H9 (cell line): ENCODE measurements at regions not wholly inside any gene's neighbourhood (a gene's known extent, or its start where the extent isn't known, plus 50 kb on each side); places are given as distances from the start of the nearest gene placed in this dataset.

Experiments
- DNase-seq: peaks from one replicate; pipeline ENCODE4 v3.0.0-alpha.2; 2017
- H2AFZ ChIP-seq: one replicate; pipeline ENCODE4 v1.6.1; 2013; ENCODE audit warnings: mild to moderate bottlenecking, low read length, control low read depth, moderate library complexity
- H2AK5ac ChIP-seq: 2 replicates; pipeline ENCODE4 v1.6.1; 2013; ENCODE audit warnings: low read length, control low read depth, mixed read lengths; ENCODE audit not compliant: insufficient read length
- H2BK120ac ChIP-seq: one replicate; pipeline ENCODE4 v1.6.1; 2013; ENCODE audit warnings: low read depth, mild to moderate bottlenecking, low read length, control low read depth, inconsistent platforms; ENCODE audit not compliant: poor library complexity, severe bottlenecking
- H2BK12ac ChIP-seq: 2 replicates; pipeline ENCODE4 v1.6.1; 2013; ENCODE audit warnings: low read length, control low read depth, mixed read lengths, low read depth; ENCODE audit not compliant: insufficient read length
- H2BK15ac ChIP-seq: 2 replicates; pipeline ENCODE4 v1.6.1; 2013; ENCODE audit warnings: low read depth, low read length, control low read depth
- H2BK20ac ChIP-seq: one replicate; pipeline ENCODE4 v1.6.1; 2013; ENCODE audit warnings: low read depth, mild to moderate bottlenecking, low read length, control low read depth, inconsistent platforms; ENCODE audit not compliant: poor library complexity, severe bottlenecking
- H2BK5ac ChIP-seq: 2 replicates; pipeline ENCODE4 v1.6.1; 2013; ENCODE audit warnings: low read length, control low read depth, mixed read lengths; ENCODE audit not compliant: insufficient read length
- H3K14ac ChIP-seq: 2 replicates; pipeline ENCODE4 v1.6.1; 2013; ENCODE audit warnings: low read length, control low read depth; ENCODE audit not compliant: insufficient read depth
- H3K18ac ChIP-seq: 2 replicates; pipeline ENCODE4 v1.6.1; 2013; ENCODE audit warnings: low read depth, mild to moderate bottlenecking, mixed read lengths, low read length, control low read depth; ENCODE audit not compliant: insufficient read length
- H3K23ac ChIP-seq: 2 replicates; pipeline ENCODE4 v1.6.1; 2013; ENCODE audit warnings: low read length, control low read depth, mixed read lengths, low read depth; ENCODE audit not compliant: insufficient read length
- H3K23me2 ChIP-seq: 2 replicates; pipeline ENCODE4 v1.6.1; 2013; ENCODE audit warnings: low read depth, mild to moderate bottlenecking, mixed read lengths, low read length, control low read depth; ENCODE audit not compliant: insufficient read length, poor library complexity, severe bottlenecking
- H3K27ac ChIP-seq: 2 replicates; pipeline ENCODE4 v1.5.1; 2013; ENCODE audit warnings: low read length, control low read depth, mixed read lengths, low read depth; ENCODE audit not compliant: insufficient read length
- H3K27me3 ChIP-seq: 2 replicates; pipeline ENCODE4 v1.6.1; 2013; ENCODE audit warnings: low read length, control low read depth, inconsistent platforms; ENCODE audit not compliant: insufficient read depth
- H3K4ac ChIP-seq: 2 replicates; pipeline ENCODE4 v1.6.1; 2013; ENCODE audit warnings: low read depth, mild to moderate bottlenecking, control low read depth, inconsistent platforms, low read length, moderate library complexity
- H3K4me1 ChIP-seq: 2 replicates; pipeline ENCODE4 v1.6.1; 2013; ENCODE audit warnings: low read length, control low read depth, inconsistent platforms; ENCODE audit not compliant: insufficient read depth
- H3K4me2 ChIP-seq: 2 replicates; pipeline ENCODE4 v1.6.1; 2013; ENCODE audit warnings: low read length, control low read depth, mixed read lengths; ENCODE audit not compliant: insufficient read length, insufficient read depth
- H3K56ac ChIP-seq: 2 replicates; pipeline ENCODE4 v1.6.1; 2013; ENCODE audit warnings: low read depth, mild to moderate bottlenecking, mixed read lengths, low read length, control low read depth; ENCODE audit not compliant: insufficient read length
- H3K79me1 ChIP-seq: 2 replicates; pipeline ENCODE4 v1.6.1; 2013; ENCODE audit warnings: low read depth, mild to moderate bottlenecking, moderate library complexity, low read length, control low read depth, inconsistent platforms; ENCODE audit not compliant: insufficient read depth, poor library complexity, severe bottlenecking
- H3K79me2 ChIP-seq: 2 replicates; pipeline ENCODE4 v1.6.1; 2013; ENCODE audit warnings: low read length, control low read depth, inconsistent platforms; ENCODE audit not compliant: insufficient read depth
- H3K9ac ChIP-seq: 2 replicates; pipeline ENCODE4 v1.6.1; 2013; ENCODE audit warnings: low read length, control low read depth, mixed read lengths; ENCODE audit not compliant: insufficient read length; ENCODE audit errors: extremely low read depth
- H3K9me3 ChIP-seq: one replicate; pipeline ENCODE4 v1.6.1; 2013; ENCODE audit warnings: low read depth, low read length, inconsistent platforms; ENCODE audit not compliant: control insufficient read depth
- H3T11ph ChIP-seq: one replicate; pipeline ENCODE4 v1.6.1; 2013; ENCODE audit warnings: mild to moderate bottlenecking, low read length, control low read depth, inconsistent platforms
- H4K20me1 ChIP-seq: one replicate; pipeline ENCODE4 v1.6.1; 2013; ENCODE audit not compliant: control insufficient read depth, insufficient read length, insufficient read depth
- H4K5ac ChIP-seq: 2 replicates; pipeline ENCODE4 v1.6.1; 2013; ENCODE audit warnings: low read depth, mild to moderate bottlenecking, mixed read lengths, low read length, control low read depth; ENCODE audit not compliant: insufficient read length
- H4K8ac ChIP-seq: replicated peaks from 2 replicates; pipeline ENCODE4 v1.6.1; 2013; ENCODE audit warnings: low read length, control low read depth, mixed read lengths, low read depth; ENCODE audit not compliant: insufficient read length
- H4K91ac ChIP-seq: 2 replicates; pipeline ENCODE4 v1.6.1; 2013; ENCODE audit warnings: low read depth, mild to moderate bottlenecking, moderate library complexity, mixed read lengths, low read length, control low read depth; ENCODE audit not compliant: insufficient read length
- H3K27ac Mint-ChIP-seq, 3 experiments: 2 replicates in 2 of 3; 3 replicates in 1 of 3; pipeline ENCODE4 v1.8.0; 2020 to 2021; ENCODE audit warnings: mixed read lengths in 3 of 3, mild to moderate bottlenecking in 1 of 3, moderate library complexity in 1 of 3
- H3K27me3 Mint-ChIP-seq: 2 replicates; pipeline ENCODE4 v1.8.0; 2021; ENCODE audit warnings: low read depth, mild to moderate bottlenecking, moderate library complexity, mixed read lengths
- H3K36me3 Mint-ChIP-seq, 3 experiments: 2 replicates in 2 of 3; 3 replicates in 1 of 3; pipeline ENCODE4 v1.8.0; 2020 to 2021; ENCODE audit warnings: low read depth in 3 of 3, mixed read lengths in 3 of 3; ENCODE audit not compliant: insufficient read depth in 1 of 3
- H3K4me1 Mint-ChIP-seq, 2 experiments: 2 replicates each; pipeline ENCODE4 v1.8.0; 2020; ENCODE audit warnings: mixed read lengths in 2 of 2
- H3K4me3 Mint-ChIP-seq, 2 experiments: 2 replicates in 1 of 2; 3 replicates in 1 of 2; pipeline ENCODE4 v1.8.0; 2020 to 2021; ENCODE audit warnings: mild to moderate bottlenecking in 2 of 2, mixed read lengths in 2 of 2, moderate library complexity in 1 of 2
- H3K9me3 Mint-ChIP-seq, 2 experiments: 2 replicates in 1 of 2; 3 replicates in 1 of 2; pipeline ENCODE4 v1.8.0; 2020; ENCODE audit warnings: mild to moderate bottlenecking in 2 of 2, mixed read lengths in 2 of 2, moderate library complexity in 1 of 2
- WGBS: extraction: QIAGEN DNeasy Blood & Tissue Kit; methylation state at CpG from one replicate; pipeline ENCODE4 v1.1.7; 2013; ENCODE audit warnings: missing lambda C conversion rate, low lambda C conversion rate, mixed read lengths; ENCODE audit not compliant: insufficient read length; ENCODE audit errors: extremely low coverage; 5-methylcytosine and 5-hydroxymethylcytosine counted together
- TF ChIP-seq, protein P1 (sequence below): fragments of 200-600 bp; sonication (generic); conservative IDR thresholded peaks from 3 replicates; pipeline ENCODE4 v1.8.0; 2021; ENCODE audit warnings: antibody characterized with exemption, mild to moderate bottlenecking

DNA sequence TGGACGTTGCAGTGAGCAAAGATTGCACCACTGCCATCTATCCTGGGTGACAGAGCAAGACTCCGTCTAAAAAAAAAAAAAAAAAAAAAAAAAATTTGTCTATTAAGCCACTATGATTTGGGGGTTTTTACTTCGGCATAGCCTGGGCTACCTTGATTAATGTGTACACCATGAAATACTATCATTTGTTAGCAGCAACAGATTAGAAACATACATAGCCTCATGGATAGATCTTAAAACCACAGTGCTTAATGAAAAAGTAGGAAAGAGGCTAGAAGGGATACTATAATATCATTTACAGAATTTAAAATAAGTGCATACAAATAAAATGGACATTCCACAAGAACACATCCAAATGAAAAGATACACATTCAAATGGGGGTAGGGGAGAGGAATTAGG lies 77.3 kb upstream of the IL6 start:
- TF ChIP-seq, protein P1, sequence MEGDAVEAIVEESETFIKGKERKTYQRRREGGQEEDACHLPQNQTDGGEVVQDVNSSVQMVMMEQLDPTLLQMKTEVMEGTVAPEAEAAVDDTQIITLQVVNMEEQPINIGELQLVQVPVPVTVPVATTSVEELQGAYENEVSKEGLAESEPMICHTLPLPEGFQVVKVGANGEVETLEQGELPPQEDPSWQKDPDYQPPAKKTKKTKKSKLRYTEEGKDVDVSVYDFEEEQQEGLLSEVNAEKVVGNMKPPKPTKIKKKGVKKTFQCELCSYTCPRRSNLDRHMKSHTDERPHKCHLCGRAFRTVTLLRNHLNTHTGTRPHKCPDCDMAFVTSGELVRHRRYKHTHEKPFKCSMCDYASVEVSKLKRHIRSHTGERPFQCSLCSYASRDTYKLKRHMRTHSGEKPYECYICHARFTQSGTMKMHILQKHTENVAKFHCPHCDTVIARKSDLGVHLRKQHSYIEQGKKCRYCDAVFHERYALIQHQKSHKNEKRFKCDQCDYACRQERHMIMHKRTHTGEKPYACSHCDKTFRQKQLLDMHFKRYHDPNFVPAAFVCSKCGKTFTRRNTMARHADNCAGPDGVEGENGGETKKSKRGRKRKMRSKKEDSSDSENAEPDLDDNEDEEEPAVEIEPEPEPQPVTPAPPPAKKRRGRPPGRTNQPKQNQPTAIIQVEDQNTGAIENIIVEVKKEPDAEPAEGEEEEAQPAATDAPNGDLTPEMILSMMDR = no peak
- no peak overlapping the region for H3K9ac ChIP-seq
- no peak overlapping the region for H3K14ac ChIP-seq
- peaks cover 10 to 14% of the 10 kb centered on the region in 2 experiments for H3K4me1 Mint-ChIP-seq
- H3K23ac ChIP-seq = no peak overlapping the region
- H3K27me3 ChIP-seq = no peaks in the 10 kb centered on the region
- no peak overlapping the region for H2AFZ ChIP-seq
- peaks cover 12% of the 10 kb centered on the region for H3K9me3 ChIP-seq
- peaks cover 36 to 37% of the 10 kb centered on the region in 2 experiments for H3K9me3 Mint-ChIP-seq
- no peak overlapping the region for H3K27ac ChIP-seq
- H4K91ac ChIP-seq = no peak overlapping the region
- H3T11ph ChIP-seq = no peak overlapping the region
- no peak overlapping the region for H3K27ac Mint-ChIP-seq
- WGBS = no CpG with 5 or more reads among the region's 3 CpGs
- H3K36me3 Mint-ChIP-seq = peaks cover 10 to 39% (median 29%) of the 10 kb centered on the region in 3 experiments
- H2BK20ac ChIP-seq = no peak overlapping the region
- no peak overlapping the region for H2BK5ac ChIP-seq
- no peaks in the 10 kb centered on the region for H3K27me3 Mint-ChIP-seq
- H4K8ac ChIP-seq = no peak overlapping the region
- 0 out of 2 replicates have a peak, but pooled peaks cover 3% of the 10 kb centered on the region for H3K4me1 ChIP-seq
- H2BK12ac ChIP-seq = no peak overlapping the region
- H4K5ac ChIP-seq = no peak overlapping the region
- DNase-seq = no peak
- H4K20me1 ChIP-seq = no peaks in the 10 kb centered on the region
- no peaks in the 10 kb centered on the region for H3K79me1 ChIP-seq
- no peak overlapping the region for H3K56ac ChIP-seq
- no peak overlapping the region for H3K4me2 ChIP-seq
- H3K79me2 ChIP-seq = no peaks in the 10 kb centered on the region
- H2BK15ac ChIP-seq = no peak overlapping the region
- no peak overlapping the region for H2AK5ac ChIP-seq
- no peak overlapping the region for H3K18ac ChIP-seq
- no peak overlapping the region for H2BK120ac ChIP-seq
- no peaks in the 10 kb centered on the region for H3K23me2 ChIP-seq
- no peak overlapping the region for H3K4ac ChIP-seq
- no peak overlapping the region for H3K4me3 Mint-ChIP-seq
